HG03432 (cell line): ENCODE measurements at regions not wholly inside any gene's neighbourhood (a gene's known extent, or its start where the extent isn't known, plus 50 kb on each side); places are given as distances from the start of the nearest gene placed in this dataset.
"Not testable (repeated sequence)": the region's sequence is repeated elsewhere in the genome, so short reads cannot be mapped to it uniquely, and the experiment has no call there.

Experiments used
- ATAC-seq: cut with Tn5 transposase; IDR thresholded peaks from one replicate; pipeline ENCODE4 v1.9.1; 2021; ENCODE audit warnings: mild to moderate bottlenecking, moderate library complexity; ENCODE audit not compliant: unreplicated experiment

- ATAC-seq, result no peak
These were observed 91.2 kb downstream of the DLL1 start for GRCh38 chr6:170199716-170200115.

- no peak for ATAC-seq
These were observed 92.6 kb downstream of the DLL1 start for GRCh38 chr6:170198298-170198697.

GRCh38 chr6:170193326-170193821 lies 97.5 kb downstream of the DLL1 start:
- no peak for ATAC-seq

- no peak for ATAC-seq
These were observed 98.0 kb downstream of the DLL1 start for GRCh38 chr6:170192905-170193304.

- ATAC-seq, result not testable (repeated sequence)
These were observed 98.8 kb downstream of the DLL1 start for GRCh38 chr6:170192101-170192500.

GRCh38 chr6:170190046-170190445 lies 100.8 kb downstream of the DLL1 start:
- ATAC-seq, result no peak

GRCh38 chr6:170189236-170189635 lies 101.6 kb downstream of the DLL1 start:
- no peak for ATAC-seq

- ATAC-seq, result no peak
These were observed 102.3 kb downstream of the DLL1 start for GRCh38 chr6:170188571-170189001.

- ATAC-seq, result no peak
These were observed 103.0 kb downstream of the DLL1 start for GRCh38 chr6:170187669-170188566.

GRCh38 chr6:170186941-170187668 lies 103.8 kb downstream of the DLL1 start:
- no peak for ATAC-seq

- no peak for ATAC-seq
These were observed 104.6 kb downstream of the DLL1 start for GRCh38 chr6:170186006-170186935.

GRCh38 chr6:170185175-170185978 lies 105.5 kb downstream of the DLL1 start:
- no peak for ATAC-seq

- ATAC-seq, result no peak
These were observed 106.6 kb downstream of the DLL1 start for GRCh38 chr6:170184316-170184715.

GRCh38 chr6:170183521-170183920 lies 107.4 kb downstream of the DLL1 start:
- no peak for ATAC-seq

- ATAC-seq, result no peak
These were observed 108.1 kb downstream of the DLL1 start for GRCh38 chr6:170182781-170183120.

- ATAC-seq, result no peak
These were observed 108.6 kb downstream of the DLL1 start for GRCh38 chr6:170182093-170182780.

GRCh38 chr6:170181338-170181690 lies 109.6 kb downstream of the DLL1 start:
- no peak for ATAC-seq

- ATAC-seq, result no peak
These were observed 110.1 kb downstream of the DLL1 start for GRCh38 chr6:170180671-170181337.
